A172 (cell line): ENCODE measurements at regions not wholly inside any gene's neighbourhood (a gene's known extent, or its start where the extent isn't known, plus 50 kb on each side); places are given as distances from the start of the nearest gene placed in this dataset.

Experiments used
- DNase-seq: peaks from one replicate; pipeline ENCODE4 v3.0.0-alpha.2; 2015; ENCODE audit warnings: low spot score

- DNase-seq, result no peak
Observed at GRCh38 chr12:43665091-43665490, 93.5 kb downstream of the PUS7L start.

GRCh38 chr12:43662736-43663135 lies 95.9 kb downstream of the PUS7L start:
- no peak for DNase-seq

GRCh38 chr12:43655586-43655985 lies 103.0 kb downstream of the PUS7L start:
- DNase-seq, result peak; percentile 15

GRCh38 chr12:43653917-43654316 lies 101.9 kb upstream of the ADAMTS20 start:
- no peak for DNase-seq

GRCh38 chr12:43653289-43653915 lies 101.4 kb upstream of the ADAMTS20 start:
- DNase-seq, result no peak

GRCh38 chr12:43648636-43649035 lies 96.6 kb upstream of the ADAMTS20 start:
- DNase-seq, result no peak

- no peak for DNase-seq
Observed at GRCh38 chr12:43638806-43639205, 86.8 kb upstream of the ADAMTS20 start.

- no peak for DNase-seq
Observed at GRCh38 chr12:43636725-43637463, 84.9 kb upstream of the ADAMTS20 start.

- DNase-seq, result no peak
Observed at GRCh38 chr12:43621262-43621661, 69.3 kb upstream of the ADAMTS20 start.

GRCh38 chr12:43602738-43603137 lies 50.7 kb upstream of the ADAMTS20 start:
- DNase-seq, result no peak
